HepG2 (cell line): ENCODE measurements at regions not wholly inside any gene's neighbourhood (a gene's known extent, or its start where the extent isn't known, plus 50 kb on each side); places are given as distances from the start of the nearest gene placed in this dataset.
A peak's percentile ranks its signal among the peaks of the same experiment; 100 is the strongest.

ENCODE experiments used
- ATF1 ChIP-seq: IDR thresholded peaks from 2 replicates; pipeline ENCODE4 v1.6.1; 2016; ENCODE audit warnings: mild to moderate bottlenecking, control low read depth
- CREB1 ChIP-seq, 2 experiments: fragments of 450-650 bp in 1 of 2; IDR thresholded peaks; 2 replicates each; pipeline ENCODE4 v1.6.1; 2016 to 2017; ENCODE audit warnings: control low read depth in 1 of 2, mild to moderate bottlenecking in 1 of 2, missing compliant biosample characterization in 1 of 2, missing genetic modification characterization in 1 of 2
- CREM ChIP-seq, 2 experiments: sonication (generic) in 1 of 2; formaldehyde crosslinking in 1 of 2; IDR thresholded peaks; 2 replicates each; pipeline versions ENCODE4 v1.4.0 to v1.6.1; 2016 to 2020; ENCODE audit warnings: antibody characterized with exemption in 1 of 2, mild to moderate bottlenecking in 1 of 2, missing genetic modification reagents in 1 of 2
- ELF3 ChIP-seq: IDR thresholded peaks from 2 replicates; pipeline ENCODE4 v1.6.1; 2016; ENCODE audit warnings: missing genetic modification reagents, missing compliant biosample characterization
- EP300 ChIP-seq, 3 experiments: sonication (generic) in 1 of 3; formaldehyde crosslinking in 1 of 3; IDR thresholded peaks; 2 replicates each; pipeline versions ENCODE4 v1.5.1 to v1.6.1; 2011 to 2020; ENCODE audit warnings: low read depth in 2 of 3, low read length in 2 of 3, borderline replicate concordance in 1 of 3, improper control_type of control experiment in 1 of 3, mild to moderate bottlenecking in 1 of 3, missing genetic modification reagents in 1 of 3, moderate library complexity in 1 of 3
- ERF ChIP-seq: IDR thresholded peaks from 2 replicates; pipeline ENCODE4 v1.6.1; 2018; ENCODE audit warnings: missing biosample characterization, missing genetic modification reagents
- FOXP1 ChIP-seq, 2 experiments: fragments of 450-650 bp in 1 of 2; IDR thresholded peaks; 2 replicates each; pipeline ENCODE4 v1.6.1; 2017 to 2018; ENCODE audit warnings: antibody characterized with exemption in 1 of 2
- HNF4A ChIP-seq: sonication (generic); formaldehyde crosslinking; IDR thresholded peaks from 2 replicates; pipeline ENCODE4 v1.4.0; 2020; ENCODE audit warnings: missing genetic modification reagents
- KAT8 ChIP-seq: IDR thresholded peaks from 2 replicates; pipeline ENCODE4 v1.6.1; 2016; ENCODE audit warnings: missing genetic modification reagents, missing compliant biosample characterization
- KLF9 ChIP-seq: IDR thresholded peaks from 2 replicates; pipeline ENCODE4 v1.6.1; 2016; ENCODE audit warnings: low read depth
- NCOA2 ChIP-seq: sonication (generic); formaldehyde crosslinking; IDR thresholded peaks from 2 replicates; pipeline ENCODE4 v1.8.0; 2022; ENCODE audit warnings: inconsistent platforms
- NR2F6 ChIP-seq, 2 experiments: IDR thresholded peaks; 2 replicates each; pipeline ENCODE4 v1.6.1; 2016; ENCODE audit warnings: antibody characterized with exemption in 1 of 2, mild to moderate bottlenecking in 1 of 2
- PHF5A ChIP-seq: IDR thresholded peaks from one replicate; pipeline ENCODE4 v1.6.1; 2018; ENCODE audit warnings: low read depth, missing genetic modification reagents; ENCODE audit not compliant: unreplicated experiment
- POGZ ChIP-seq: sonication (generic); formaldehyde crosslinking; IDR thresholded peaks from 2 replicates; pipeline ENCODE4 v1.4.0; 2020; ENCODE audit warnings: mild to moderate bottlenecking, missing genetic modification reagents
- RXRB ChIP-seq: IDR thresholded peaks from 2 replicates; pipeline ENCODE4 v1.6.1; 2016; ENCODE audit warnings: borderline replicate concordance, missing genetic modification reagents, missing compliant biosample characterization
- SOX13 ChIP-seq, 3 experiments: fragments of 450-650 bp in 1 of 3; sonication (generic) in 1 of 3; formaldehyde crosslinking in 1 of 3; IDR thresholded peaks in 2 of 3; conservative IDR thresholded peaks in 1 of 3; 2 replicates each; pipeline versions ENCODE4 v1.5.0 to v1.6.1; 2016 to 2020; ENCODE audit warnings: antibody characterized with exemption in 1 of 3, mild to moderate bottlenecking in 1 of 3, missing compliant biosample characterization in 1 of 3, missing genetic modification reagents in 1 of 3, moderate library complexity in 1 of 3
- STAG1 ChIP-seq: sonication (generic); formaldehyde crosslinking; IDR thresholded peaks from 2 replicates; pipeline ENCODE4 v1.4.0; 2020; ENCODE audit warnings: missing genetic modification reagents
- TAF1 ChIP-seq: sonication (generic); formaldehyde crosslinking; IDR thresholded peaks from 2 replicates; pipeline ENCODE4 v1.4.0; 2020; ENCODE audit warnings: missing genetic modification reagents
- TEAD3 ChIP-seq: optimal IDR thresholded peaks from 2 replicates; pipeline ENCODE3; 2016; ENCODE audit warnings: borderline replicate concordance
- ZNF331 ChIP-seq: sonication (generic); formaldehyde crosslinking; IDR thresholded peaks from 2 replicates; pipeline ENCODE4 v1.4.0; 2020; ENCODE audit warnings: missing genetic modification reagents
- ZNF333 ChIP-seq: sonication (generic); formaldehyde crosslinking; IDR thresholded peaks from 2 replicates; pipeline ENCODE4 v1.4.0; 2020; ENCODE audit warnings: mild to moderate bottlenecking, missing genetic modification reagents, borderline replicate concordance
- ZNF644 ChIP-seq: IDR thresholded peaks from 2 replicates; pipeline ENCODE4 v1.6.1; 2016; ENCODE audit warnings: low read depth
- ZSCAN12 ChIP-seq: sonication (generic); formaldehyde crosslinking; IDR thresholded peaks from 2 replicates; pipeline ENCODE4 v1.9.0; 2021; ENCODE audit warnings: mild to moderate bottlenecking, missing genetic modification reagents
- TF ChIP-seq, protein P1 (sequence below): sonication (generic); formaldehyde crosslinking; conservative IDR thresholded peaks from 2 replicates; pipeline ENCODE4 v1.4.0; 2020; ENCODE audit warnings: mild to moderate bottlenecking, missing genetic modification reagents, moderate library complexity
- TF ChIP-seq, protein P2 (sequence below): IDR thresholded peaks from 2 replicates; pipeline ENCODE4 v1.6.1; 2012; ENCODE audit warnings: low read depth, low read length, improper control_type of control experiment

DNA sequence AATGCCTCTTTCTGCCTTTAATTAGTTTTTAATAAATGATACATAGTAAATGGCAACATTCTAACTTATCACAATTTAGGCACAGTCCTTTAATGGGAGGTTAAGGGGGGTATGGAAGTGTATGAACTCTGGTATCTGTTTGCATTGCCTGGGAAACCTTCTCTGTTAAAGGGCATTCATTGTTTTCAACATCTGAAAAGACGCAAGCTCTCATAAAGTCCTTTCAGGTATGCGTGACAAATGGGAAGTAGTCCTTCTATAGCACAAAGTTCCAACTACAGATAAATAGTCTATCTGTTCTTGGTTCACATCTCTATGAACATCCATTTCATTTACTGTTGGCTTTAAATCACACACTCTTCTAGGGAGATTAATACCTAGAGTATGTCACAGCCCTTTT, 298.0 kb upstream of the PMFBP1 start (continued):
- TF ChIP-seq, protein P1, sequence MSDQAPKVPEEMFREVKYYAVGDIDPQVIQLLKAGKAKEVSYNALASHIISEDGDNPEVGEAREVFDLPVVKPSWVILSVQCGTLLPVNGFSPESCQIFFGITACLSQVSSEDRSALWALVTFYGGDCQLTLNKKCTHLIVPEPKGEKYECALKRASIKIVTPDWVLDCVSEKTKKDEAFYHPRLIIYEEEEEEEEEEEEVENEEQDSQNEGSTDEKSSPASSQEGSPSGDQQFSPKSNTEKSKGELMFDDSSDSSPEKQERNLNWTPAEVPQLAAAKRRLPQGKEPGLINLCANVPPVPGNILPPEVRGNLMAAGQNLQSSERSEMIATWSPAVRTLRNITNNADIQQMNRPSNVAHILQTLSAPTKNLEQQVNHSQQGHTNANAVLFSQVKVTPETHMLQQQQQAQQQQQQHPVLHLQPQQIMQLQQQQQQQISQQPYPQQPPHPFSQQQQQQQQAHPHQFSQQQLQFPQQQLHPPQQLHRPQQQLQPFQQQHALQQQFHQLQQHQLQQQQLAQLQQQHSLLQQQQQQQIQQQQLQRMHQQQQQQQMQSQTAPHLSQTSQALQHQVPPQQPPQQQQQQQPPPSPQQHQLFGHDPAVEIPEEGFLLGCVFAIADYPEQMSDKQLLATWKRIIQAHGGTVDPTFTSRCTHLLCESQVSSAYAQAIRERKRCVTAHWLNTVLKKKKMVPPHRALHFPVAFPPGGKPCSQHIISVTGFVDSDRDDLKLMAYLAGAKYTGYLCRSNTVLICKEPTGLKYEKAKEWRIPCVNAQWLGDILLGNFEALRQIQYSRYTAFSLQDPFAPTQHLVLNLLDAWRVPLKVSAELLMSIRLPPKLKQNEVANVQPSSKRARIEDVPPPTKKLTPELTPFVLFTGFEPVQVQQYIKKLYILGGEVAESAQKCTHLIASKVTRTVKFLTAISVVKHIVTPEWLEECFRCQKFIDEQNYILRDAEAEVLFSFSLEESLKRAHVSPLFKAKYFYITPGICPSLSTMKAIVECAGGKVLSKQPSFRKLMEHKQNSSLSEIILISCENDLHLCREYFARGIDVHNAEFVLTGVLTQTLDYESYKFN (CRISPR knock-in tag), result peak; percentile 84
- TF ChIP-seq RXRB (peak; percentile 70; the same call in 1 of the 2 replicates), ATF1 (CRISPR knock-in tag) (peak; percentile 36; the same call in 1 of the 2 replicates), ZNF333 (CRISPR knock-in tag) (no peak), ZNF644 (CRISPR knock-in tag) (peak; percentile 68; the same call in 1 of the 2 replicates), ERF (CRISPR knock-in tag) (0 out of 2 replicates have a peak, but pooled peaks have one; percentile 44), ELF3 (CRISPR knock-in tag) (peak; percentile 49; the same call in 1 of the 2 replicates), KLF9 (CRISPR knock-in tag) (peak; percentile 48), CREM (IDR thresholded peaks at IDR 0.05) (peak; percentile 59; the same call in 1 of the 2 replicates), CREM (CRISPR knock-in tag; IDR thresholded peaks at IDR 0.05) (no peak), TAF1 (no peak), KAT8 (CRISPR knock-in tag) (peak; percentile 50; the same call in 1 of the 2 replicates), NR2F6 (IDR thresholded peaks at IDR 0.05) (0 out of 2 replicates have a peak, but pooled peaks have one; percentile 22), NR2F6 (CRISPR knock-in tag; IDR thresholded peaks at IDR 0.05) (peak; percentile 47; the same call in 1 of the 2 replicates), FOXP1 (IDR thresholded peaks at IDR 0.05) (no peak), FOXP1 (CRISPR knock-in tag; IDR thresholded peaks at IDR 0.05) (0 out of 2 replicates have a peak, but pooled peaks have one; percentile 25), TEAD3 (CRISPR knock-in tag) (peak; percentile 89), ZSCAN12 (CRISPR knock-in tag) (no peak), POGZ (peak; percentile 76), ZNF331 (CRISPR knock-in tag) (peak; percentile 56; the same call in 1 of the 2 replicates), HNF4A (peak; percentile 50), PHF5A (no peak), SOX13 (IDR thresholded peaks at IDR 0.05) (peak; percentile 27; the same call in 1 of the 2 replicates), SOX13 (CRISPR knock-in tag; conservative IDR thresholded peaks at IDR 0.05 in 1 of 2, IDR thresholded peaks at IDR 0.05 in 1 of 2) (peak in 1 of 2 experiments; percentile 92; a peak in 2 of 4 replicates), NCOA2 (CRISPR knock-in tag) (peak; percentile 44; the same call in 1 of the 2 replicates), STAG1 (CRISPR knock-in tag) (no peak), EP300 (IDR thresholded peaks at IDR 0.05; ENCODE audit: low read depth in 2 of 2, low read length in 2 of 2) (peak; percentile 35 to 64; a peak in 2 of 4 replicates), EP300 (CRISPR knock-in tag; IDR thresholded peaks at IDR 0.05; ENCODE audit: borderline replicate concordance) (no peak), CREB1 (IDR thresholded peaks at IDR 0.05) (no peak), CREB1 (CRISPR knock-in tag; IDR thresholded peaks at IDR 0.05) (peak; percentile 58; the same call in 1 of the 2 replicates)
- TF ChIP-seq, protein P2, sequence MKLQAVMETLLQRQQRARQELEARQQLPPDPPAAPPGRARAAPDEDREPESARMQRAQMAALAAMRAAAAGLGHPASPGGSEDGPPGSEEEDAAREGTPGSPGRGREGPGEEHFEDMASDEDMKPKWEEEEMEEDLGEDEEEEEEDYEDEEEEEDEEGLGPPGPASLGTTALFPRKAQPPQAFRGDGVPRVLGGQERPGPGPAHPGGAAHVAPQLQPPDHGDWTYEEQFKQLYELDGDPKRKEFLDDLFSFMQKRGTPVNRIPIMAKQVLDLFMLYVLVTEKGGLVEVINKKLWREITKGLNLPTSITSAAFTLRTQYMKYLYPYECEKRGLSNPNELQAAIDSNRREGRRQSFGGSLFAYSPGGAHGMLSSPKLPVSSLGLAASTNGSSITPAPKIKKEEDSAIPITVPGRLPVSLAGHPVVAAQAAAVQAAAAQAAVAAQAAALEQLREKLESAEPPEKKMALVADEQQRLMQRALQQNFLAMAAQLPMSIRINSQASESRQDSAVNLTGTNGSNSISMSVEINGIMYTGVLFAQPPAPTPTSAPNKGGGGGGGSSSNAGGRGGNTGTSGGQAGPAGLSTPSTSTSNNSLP, result peak; percentile 60; the same call in 1 of the 2 replicates
